Hepatocyte (in vitro differentiated cells): ENCODE measurements at regions not wholly inside any gene's neighbourhood (a gene's known extent, or its start where the extent isn't known, plus 50 kb on each side); places are given as distances from the start of the nearest gene placed in this dataset.

Source experiments
- EZH2 ChIP-seq: fragments of 200-600 bp; sonication (generic); IDR thresholded peaks from 2 replicates; pipeline ENCODE4 v1.6.1; 2016; ENCODE audit warnings: antibody characterized with exemption, mild to moderate bottlenecking, borderline replicate concordance
- EZH2phosphoT487 ChIP-seq: fragments of 200-600 bp; sonication (generic); IDR thresholded peaks from one replicate; pipeline ENCODE4 v1.6.1; 2018; ENCODE audit warnings: antibody characterized with exemption, mild to moderate bottlenecking, low read depth, moderate library complexity; ENCODE audit not compliant: unreplicated experiment, severe bottlenecking
- TF ChIP-seq, protein P1 (sequence below): fragments of 200-600 bp; sonication (generic); IDR thresholded peaks from 2 replicates; pipeline ENCODE4 v1.5.1; 2016; ENCODE audit warnings: antibody characterized with exemption, mild to moderate bottlenecking; ENCODE audit not compliant: poor library complexity

DNA sequence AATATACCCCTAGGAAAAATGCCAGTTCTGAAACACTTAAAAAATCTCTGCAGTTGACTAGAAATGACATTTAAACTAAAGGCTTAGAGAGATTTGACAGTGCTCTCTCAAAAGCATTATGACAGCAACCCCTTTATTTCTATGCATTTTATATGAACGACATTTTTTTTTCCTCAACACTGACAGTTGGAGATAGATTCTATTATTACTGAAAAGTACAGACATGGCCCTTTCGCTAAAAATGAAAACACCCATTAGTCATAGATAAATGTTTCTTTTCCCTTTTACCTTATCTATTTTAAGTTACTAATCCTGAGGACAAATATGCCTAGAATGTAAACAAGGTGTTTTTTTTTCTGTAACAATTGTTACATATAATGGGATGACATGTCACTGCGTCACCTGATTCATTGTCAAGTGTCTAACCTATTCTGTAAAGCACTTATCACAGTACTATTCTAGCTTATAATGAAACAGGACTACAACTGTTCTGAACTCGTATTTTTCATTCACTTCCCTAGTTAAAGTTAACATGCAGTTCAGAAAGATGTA, 1169.6 kb upstream of the CRIM1 start:
- TF ChIP-seq, protein P1, sequence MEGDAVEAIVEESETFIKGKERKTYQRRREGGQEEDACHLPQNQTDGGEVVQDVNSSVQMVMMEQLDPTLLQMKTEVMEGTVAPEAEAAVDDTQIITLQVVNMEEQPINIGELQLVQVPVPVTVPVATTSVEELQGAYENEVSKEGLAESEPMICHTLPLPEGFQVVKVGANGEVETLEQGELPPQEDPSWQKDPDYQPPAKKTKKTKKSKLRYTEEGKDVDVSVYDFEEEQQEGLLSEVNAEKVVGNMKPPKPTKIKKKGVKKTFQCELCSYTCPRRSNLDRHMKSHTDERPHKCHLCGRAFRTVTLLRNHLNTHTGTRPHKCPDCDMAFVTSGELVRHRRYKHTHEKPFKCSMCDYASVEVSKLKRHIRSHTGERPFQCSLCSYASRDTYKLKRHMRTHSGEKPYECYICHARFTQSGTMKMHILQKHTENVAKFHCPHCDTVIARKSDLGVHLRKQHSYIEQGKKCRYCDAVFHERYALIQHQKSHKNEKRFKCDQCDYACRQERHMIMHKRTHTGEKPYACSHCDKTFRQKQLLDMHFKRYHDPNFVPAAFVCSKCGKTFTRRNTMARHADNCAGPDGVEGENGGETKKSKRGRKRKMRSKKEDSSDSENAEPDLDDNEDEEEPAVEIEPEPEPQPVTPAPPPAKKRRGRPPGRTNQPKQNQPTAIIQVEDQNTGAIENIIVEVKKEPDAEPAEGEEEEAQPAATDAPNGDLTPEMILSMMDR = no peak
- TF ChIP-seq EZH2phosphoT487 (no peak), EZH2 (no peak)
